Right renal cortex interstitium (tissue), 3 donors: ENCODE measurements at regions not wholly inside any gene's neighbourhood (a gene's known extent, or its start where the extent isn't known, plus 50 kb on each side); places are given as distances from the start of the nearest gene placed in this dataset.
"Not testable (repeated sequence)": the region's sequence is repeated elsewhere in the genome, so short reads cannot be mapped to it uniquely, and the experiment has no call there.

Experiments used
- DNase-seq, 3 donors: peaks; one replicate each; pipeline ENCODE4 v3.0.0-alpha.2; 2013; ENCODE audit warnings: low read depth in 3 of 3, low spot score in 2 of 3

- not testable (repeated sequence) for DNase-seq
These were observed 54.8 kb upstream of the FAM90A1 start for GRCh38 chr12:8282181-8282580.

- DNase-seq, result peak in 1 of 3 donors; percentile 1
These were observed 58.3 kb upstream of the FAM90A1 start for GRCh38 chr12:8285681-8286080.

- DNase-seq, result not testable (repeated sequence)
These were observed 64.3 kb upstream of the FAM90A1 start for GRCh38 chr12:8291764-8292163.

GRCh38 chr12:8294662-8295061 lies 67.2 kb upstream of the FAM90A1 start:
- DNase-seq, result not testable (repeated sequence)

- not testable (repeated sequence) for DNase-seq
These were observed 81.2 kb upstream of the FAM90A1 start for GRCh38 chr12:8308611-8309010.

GRCh38 chr12:8315997-8316396 lies 88.6 kb upstream of the FAM90A1 start:
- not testable (repeated sequence) for DNase-seq

GRCh38 chr12:8317675-8318074 lies 90.3 kb upstream of the FAM90A1 start:
- DNase-seq, result not testable (repeated sequence)

- DNase-seq, result not testable (repeated sequence)
These were observed 92.9 kb upstream of the FAM90A1 start for GRCh38 chr12:8320251-8320730.

- DNase-seq, result not testable (repeated sequence)
These were observed 93.5 kb upstream of the FAM90A1 start for GRCh38 chr12:8320791-8321370.

GRCh38 chr12:8325145-8325839 lies 97.9 kb upstream of the FAM90A1 start:
- not testable (repeated sequence) for DNase-seq

GRCh38 chr12:8328835-8329234 lies 101.4 kb upstream of the FAM90A1 start:
- not testable (repeated sequence) for DNase-seq

- DNase-seq, result not testable (repeated sequence)
These were observed 105.0 kb upstream of the FAM90A1 start for GRCh38 chr12:8332373-8332772.

GRCh38 chr12:8351073-8351472 lies 104.7 kb upstream of the CLEC6A start:
- DNase-seq, result not testable (repeated sequence)

GRCh38 chr12:8354741-8355140 lies 101.0 kb upstream of the CLEC6A start:
- DNase-seq, result not testable (repeated sequence)

- DNase-seq, result not testable (repeated sequence)
These were observed 100.2 kb upstream of the CLEC6A start for GRCh38 chr12:8355531-8355930.

GRCh38 chr12:8373744-8374143 lies 82.0 kb upstream of the CLEC6A start:
- DNase-seq, result not testable (repeated sequence)

GRCh38 chr12:8375122-8375521 lies 80.6 kb upstream of the CLEC6A start:
- not testable (repeated sequence) for DNase-seq

GRCh38 chr12:8377756-8378155 lies 78.0 kb upstream of the CLEC6A start:
- DNase-seq, result not testable (repeated sequence)

- DNase-seq, result not testable (repeated sequence)
These were observed 73.2 kb upstream of the CLEC6A start for GRCh38 chr12:8382556-8382955.

GRCh38 chr12:8384686-8385085 lies 71.1 kb upstream of the CLEC6A start:
- not testable (repeated sequence) for DNase-seq

- not testable (repeated sequence) for DNase-seq
These were observed 70.3 kb upstream of the CLEC6A start for GRCh38 chr12:8385431-8385830.

- DNase-seq, result not testable (repeated sequence)
These were observed 69.1 kb upstream of the CLEC6A start for GRCh38 chr12:8386661-8387060.
